ENCODE measurements at regions not wholly inside any gene's neighbourhood (a gene's known extent, or its start where the extent isn't known, plus 50 kb on each side); places are given as distances from the start of the nearest gene placed in this dataset.
"Not testable (repeated sequence)": the region's sequence is repeated elsewhere in the genome, so short reads cannot be mapped to it uniquely, and the experiment has no call there.

DNA sequence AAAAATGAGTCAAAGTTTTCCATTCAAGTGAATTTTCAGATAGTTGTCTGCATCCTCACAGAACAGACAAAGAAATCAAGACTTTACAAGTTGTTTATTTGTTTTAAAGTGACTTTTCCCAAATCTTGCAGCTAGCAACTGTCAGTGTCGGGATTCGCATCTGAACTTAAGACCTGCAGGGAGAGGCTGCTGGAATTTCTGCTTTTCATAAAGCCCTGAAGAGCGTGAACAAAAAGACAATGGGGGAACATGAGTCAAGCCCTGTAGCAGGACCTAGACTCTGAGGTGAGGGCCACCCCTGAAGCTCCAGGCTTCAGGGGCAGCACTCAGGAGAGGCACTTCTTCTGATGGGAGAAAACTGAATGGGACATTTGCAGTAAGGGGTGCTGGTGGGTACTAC is 108.2 kb upstream of the CTAGE1 start:
- H4K20me1 ChIP-seq (ENCODE audit: insufficient read depth, low read length, poor library complexity, severe bottlenecking), result no peaks in the 10 kb centered on the region
- H3K4me2 ChIP-seq (ENCODE audit: low read depth, low read length, poor library complexity, severe bottlenecking), result no peak overlapping the region
- no peak overlapping the region for H3K4me3 ChIP-seq (ENCODE audit: low read length, poor library complexity, severe bottlenecking)
- no peak overlapping the region for H2AFZ ChIP-seq (ENCODE audit: low read length)
- H3K9ac ChIP-seq (ENCODE audit: low read depth, low read length, poor library complexity, severe bottlenecking), result no peak overlapping the region
- no peaks in the 10 kb centered on the region for H3F3A ChIP-seq (ENCODE audit: low read depth)
- TF ChIP-seq, protein P1, sequence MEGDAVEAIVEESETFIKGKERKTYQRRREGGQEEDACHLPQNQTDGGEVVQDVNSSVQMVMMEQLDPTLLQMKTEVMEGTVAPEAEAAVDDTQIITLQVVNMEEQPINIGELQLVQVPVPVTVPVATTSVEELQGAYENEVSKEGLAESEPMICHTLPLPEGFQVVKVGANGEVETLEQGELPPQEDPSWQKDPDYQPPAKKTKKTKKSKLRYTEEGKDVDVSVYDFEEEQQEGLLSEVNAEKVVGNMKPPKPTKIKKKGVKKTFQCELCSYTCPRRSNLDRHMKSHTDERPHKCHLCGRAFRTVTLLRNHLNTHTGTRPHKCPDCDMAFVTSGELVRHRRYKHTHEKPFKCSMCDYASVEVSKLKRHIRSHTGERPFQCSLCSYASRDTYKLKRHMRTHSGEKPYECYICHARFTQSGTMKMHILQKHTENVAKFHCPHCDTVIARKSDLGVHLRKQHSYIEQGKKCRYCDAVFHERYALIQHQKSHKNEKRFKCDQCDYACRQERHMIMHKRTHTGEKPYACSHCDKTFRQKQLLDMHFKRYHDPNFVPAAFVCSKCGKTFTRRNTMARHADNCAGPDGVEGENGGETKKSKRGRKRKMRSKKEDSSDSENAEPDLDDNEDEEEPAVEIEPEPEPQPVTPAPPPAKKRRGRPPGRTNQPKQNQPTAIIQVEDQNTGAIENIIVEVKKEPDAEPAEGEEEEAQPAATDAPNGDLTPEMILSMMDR (conservative IDR thresholded peaks at IDR 0.05; ENCODE audit: low read length), result no peak
- TF ChIP-seq EZH2phosphoT487 (IDR thresholded peaks at IDR 0.05; ENCODE audit: borderline replicate concordance), result no peak
- no peaks in the 10 kb centered on the region for H3K36me3 ChIP-seq (ENCODE audit: insufficient read depth, low read length)
- no peaks in the 10 kb centered on the region for H3K79me2 ChIP-seq (ENCODE audit: insufficient read depth, low read length)
- H3K4me1 ChIP-seq (ENCODE audit: insufficient read depth, low read length, poor library complexity, severe bottlenecking), result peaks cover 8% of the 10 kb centered on the region
- no peaks in the 10 kb centered on the region for H3K27me3 ChIP-seq (ENCODE audit: insufficient read depth, low read length, poor library complexity, severe bottlenecking)
- H3K9me3 ChIP-seq (ENCODE audit: insufficient read depth, low read depth, low read length), result no peaks in the 10 kb centered on the region
- no peaks in the 10 kb centered on the region for H3K9me2 ChIP-seq (replicated peaks; ENCODE audit: low read depth, low read length)

DNA sequence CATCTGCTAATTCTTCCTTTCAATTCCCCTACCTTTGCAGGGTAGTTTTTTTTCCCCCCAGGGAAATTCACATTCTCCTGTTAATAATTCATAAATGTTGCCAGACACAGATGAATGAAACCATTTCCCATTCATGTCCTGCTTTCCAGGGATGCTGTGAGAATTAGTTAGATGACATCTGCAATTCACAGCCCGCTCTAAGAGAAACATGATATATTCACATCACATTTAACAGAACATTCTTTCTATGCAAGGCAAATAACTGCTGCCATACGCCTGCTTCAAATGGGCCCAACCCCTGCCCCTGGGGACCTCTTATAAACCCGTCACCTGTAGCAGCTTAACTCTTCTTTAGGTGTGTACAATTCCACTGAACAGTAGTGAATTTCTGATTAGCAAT is 110.6 kb upstream of the CTAGE1 start:
- H3K9ac ChIP-seq (ENCODE audit: low read depth, low read length, poor library complexity, severe bottlenecking), result no peak overlapping the region
- H3K79me2 ChIP-seq (ENCODE audit: insufficient read depth, low read length), result no peaks in the 10 kb centered on the region
- TF ChIP-seq, protein P1 (conservative IDR thresholded peaks at IDR 0.05; ENCODE audit: low read length), result no peak
- no peak for TF ChIP-seq EZH2phosphoT487 (IDR thresholded peaks at IDR 0.05; ENCODE audit: borderline replicate concordance)
- H3K27me3 ChIP-seq (ENCODE audit: insufficient read depth, low read length, poor library complexity, severe bottlenecking), result no peaks in the 10 kb centered on the region
- H3K9me2 ChIP-seq (replicated peaks; ENCODE audit: low read depth, low read length), result no peaks in the 10 kb centered on the region
- peaks cover 7% of the 10 kb centered on the region for H3K4me1 ChIP-seq (ENCODE audit: insufficient read depth, low read length, poor library complexity, severe bottlenecking)
- no peaks in the 10 kb centered on the region for H3F3A ChIP-seq (ENCODE audit: low read depth)
- H3K4me3 ChIP-seq (ENCODE audit: low read length, poor library complexity, severe bottlenecking), result no peak overlapping the region
- no peaks in the 10 kb centered on the region for H3K36me3 ChIP-seq (ENCODE audit: insufficient read depth, low read length)
- H2AFZ ChIP-seq (ENCODE audit: low read length), result no peak overlapping the region
- no peak overlapping the region for H3K4me2 ChIP-seq (ENCODE audit: low read depth, low read length, poor library complexity, severe bottlenecking)
- no peaks in the 10 kb centered on the region for H4K20me1 ChIP-seq (ENCODE audit: insufficient read depth, low read length, poor library complexity, severe bottlenecking)
- no peaks in the 10 kb centered on the region for H3K9me3 ChIP-seq (ENCODE audit: insufficient read depth, low read depth, low read length)

DNA sequence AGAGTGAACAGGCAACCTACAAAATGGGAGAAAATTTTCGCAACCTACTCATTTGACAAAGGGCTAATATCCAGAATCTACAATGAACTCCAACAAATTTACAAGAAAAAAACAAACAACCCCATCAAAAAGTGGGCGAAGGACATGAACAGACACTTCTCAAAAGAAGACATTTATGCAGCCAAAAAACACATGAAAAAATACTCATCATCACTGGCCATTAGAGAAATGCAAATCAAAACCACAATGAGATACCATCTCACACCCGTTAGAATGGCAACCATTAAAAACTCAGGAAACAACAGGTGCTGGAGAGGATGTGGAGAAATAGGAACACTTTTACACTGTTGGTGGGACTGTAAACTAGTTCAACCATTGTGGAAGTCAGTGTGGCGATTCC is 117.0 kb upstream of the CTAGE1 start:
- H3K9me2 ChIP-seq (replicated peaks; ENCODE audit: low read depth, low read length); H3F3A ChIP-seq (ENCODE audit: low read depth); H3K27me3 ChIP-seq (ENCODE audit: insufficient read depth, low read length, poor library complexity, severe bottlenecking); H3K36me3 ChIP-seq (ENCODE audit: insufficient read depth, low read length); H3K4me1 ChIP-seq (ENCODE audit: insufficient read depth, low read length, poor library complexity, severe bottlenecking); H3K79me2 ChIP-seq (ENCODE audit: insufficient read depth, low read length); H4K20me1 ChIP-seq (ENCODE audit: insufficient read depth, low read length, poor library complexity, severe bottlenecking); H3K9me3 ChIP-seq (ENCODE audit: insufficient read depth, low read depth, low read length); H3K9ac ChIP-seq (ENCODE audit: low read depth, low read length, poor library complexity, severe bottlenecking); H2AFZ ChIP-seq (ENCODE audit: low read length); H3K4me2 ChIP-seq (ENCODE audit: low read depth, low read length, poor library complexity, severe bottlenecking); H3K4me3 ChIP-seq (ENCODE audit: low read length, poor library complexity, severe bottlenecking): not testable (repeated sequence)

DNA sequence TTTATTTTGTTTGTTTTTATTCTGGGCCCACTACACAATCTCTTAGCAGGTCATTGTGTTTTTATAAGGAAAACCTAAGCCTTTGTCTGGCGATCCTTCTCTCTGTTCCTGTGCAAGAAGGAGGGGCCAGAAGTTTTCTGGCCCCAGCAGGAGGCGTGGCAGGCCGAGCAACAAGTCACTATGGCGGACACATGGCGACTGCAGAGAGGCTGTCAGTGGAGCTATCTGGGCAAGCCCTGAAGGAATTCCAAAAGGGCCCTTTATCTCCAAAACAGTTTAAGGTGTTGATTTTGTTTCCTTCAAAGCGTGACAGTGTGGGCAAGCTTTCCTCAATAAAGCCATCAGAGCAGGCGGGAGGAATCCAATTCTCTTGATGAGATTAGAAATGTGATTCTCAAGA is 118.8 kb upstream of the CTAGE1 start:
- Histone ChIP-seq H3K9ac (ENCODE audit: low read depth, low read length, poor library complexity, severe bottlenecking) (no peak overlapping the region), H3K27me3 (ENCODE audit: insufficient read depth, low read length, poor library complexity, severe bottlenecking) (no peaks in the 10 kb centered on the region), H3K4me2 (ENCODE audit: low read depth, low read length, poor library complexity, severe bottlenecking) (no peak overlapping the region), H3K36me3 (ENCODE audit: insufficient read depth, low read length) (no peaks in the 10 kb centered on the region), H3K4me3 (ENCODE audit: low read length, poor library complexity, severe bottlenecking) (no peak overlapping the region), H3K79me2 (ENCODE audit: insufficient read depth, low read length) (no peaks in the 10 kb centered on the region), H3K9me2 (replicated peaks; ENCODE audit: low read depth, low read length) (no peaks in the 10 kb centered on the region), H3K9me3 (ENCODE audit: insufficient read depth, low read depth, low read length) (no peaks in the 10 kb centered on the region), H4K20me1 (ENCODE audit: insufficient read depth, low read length, poor library complexity, severe bottlenecking) (no peaks in the 10 kb centered on the region), H3K4me1 (ENCODE audit: insufficient read depth, low read length, poor library complexity, severe bottlenecking) (no peaks in the 10 kb centered on the region), H3F3A (ENCODE audit: low read depth) (no peaks in the 10 kb centered on the region), H2AFZ (ENCODE audit: low read length) (no peak overlapping the region)
- TF ChIP-seq, protein P1 (conservative IDR thresholded peaks at IDR 0.05; ENCODE audit: low read length), result no peak
- no peak for TF ChIP-seq EZH2phosphoT487 (IDR thresholded peaks at IDR 0.05; ENCODE audit: borderline replicate concordance)
